Calu3 (cell line): ENCODE measurements at regions not wholly inside any gene's neighbourhood (a gene's known extent, or its start where the extent isn't known, plus 50 kb on each side); places are given as distances from the start of the nearest gene placed in this dataset.

Source experiments
- BruUV-seq: library from RNA; stranded (reverse); fragments of 400-500 nt; replicated peaks from 2 replicates; lab custom pipeline; 2021; lab: Mats Ljungman, UMichigan
- CTCF ChIA-PET: fragments of 300-600 bp; sonication (Branson Sonifier 250); formaldehyde crosslinking; loops from one replicate; lab custom pipeline; 2022; ENCODE audit warnings: antibody characterized with exemption; lab: Charles Lee
- DNase-seq: peaks from one replicate; pipeline ENCODE4 v3.0.0; 2022
- H3K27ac Mint-ChIP-seq: one replicate; pipeline ENCODE4 v1.8.0; 2022; ENCODE audit warnings: mixed read lengths; ENCODE audit not compliant: unreplicated experiment
- H3K27me3 Mint-ChIP-seq: one replicate; pipeline ENCODE4 v1.8.0; 2022; ENCODE audit warnings: mixed read lengths; ENCODE audit not compliant: unreplicated experiment
- H3K36me3 Mint-ChIP-seq: one replicate; pipeline ENCODE4 v1.8.0; 2022; ENCODE audit warnings: mild to moderate bottlenecking, moderate library complexity, mixed read lengths; ENCODE audit not compliant: insufficient read depth, unreplicated experiment
- H3K4me1 Mint-ChIP-seq: one replicate; pipeline ENCODE4 v1.8.0; 2022; ENCODE audit warnings: mild to moderate bottlenecking, low read depth, mixed read lengths; ENCODE audit not compliant: unreplicated experiment
- H3K4me3 Mint-ChIP-seq: one replicate; pipeline ENCODE4 v1.8.0; 2022; ENCODE audit warnings: mild to moderate bottlenecking, low read depth, moderate library complexity, mixed read lengths; ENCODE audit not compliant: unreplicated experiment
- H3K9me3 Mint-ChIP-seq: one replicate; pipeline ENCODE4 v1.8.0; 2022; ENCODE audit warnings: low read depth, mixed read lengths; ENCODE audit not compliant: unreplicated experiment
- CTCF ChIP-seq: fragments of 200-600 bp; IDR thresholded peaks from one replicate; pipeline ENCODE4 v1.8.0; 2022; ENCODE audit warnings: antibody characterized with exemption; ENCODE audit not compliant: unreplicated experiment
- intact Hi-C: fragments of 100-400 bp; cut with micrococcal nuclease; formaldehyde crosslinking; loops from one replicate; pipeline ENCODE4 v1.10.0; 2022; ENCODE audit not compliant: unreplicated experiment

- no peaks in the 10 kb centered on the region for H3K27me3 Mint-ChIP-seq
These were observed 225.0 kb downstream of the SDHAF3 start for GRCh38 chr7:97342512-97342911.

DNA sequence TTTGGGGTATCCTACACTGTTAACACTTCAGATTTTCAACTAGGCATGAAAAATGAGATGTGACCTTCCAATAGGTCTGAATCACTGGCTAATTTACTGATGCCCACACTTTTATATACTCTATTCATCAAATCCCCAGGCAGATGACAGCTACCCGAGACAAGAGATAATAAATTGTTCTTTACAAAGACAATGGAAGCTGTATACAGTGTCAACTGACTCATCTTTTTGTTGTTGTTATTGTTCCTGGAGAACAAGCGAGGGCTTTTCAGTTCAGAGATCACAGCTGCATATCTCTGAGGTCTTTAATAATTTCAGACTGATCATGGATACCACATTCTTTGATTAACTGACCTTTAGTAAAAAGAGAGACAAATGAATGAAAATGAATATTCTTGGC is 228.9 kb downstream of the SDHAF3 start:
- Mint-ChIP-seq H3K36me3 (no peaks in the 10 kb centered on the region), H3K27me3 (no peaks in the 10 kb centered on the region), H3K9me3 (peaks cover 2% of the 10 kb centered on the region), H3K27ac (no peak overlapping the region), H3K4me3 (no peak overlapping the region), H3K4me1 (no peaks in the 10 kb centered on the region)
- DNase-seq: no peak
- no TSS peak for BruUV-seq
- intact Hi-C loops: no loop called here
- no peak for TF ChIP-seq CTCF
- CTCF ChIA-PET: no interaction called here

More at GRCh38 chr7:97342512-97342911, 225.0 kb downstream of the SDHAF3 start:
- no peak for DNase-seq
- TF ChIP-seq CTCF: no peak
- H3K9me3 Mint-ChIP-seq: no peaks in the 10 kb centered on the region
- H3K4me1 Mint-ChIP-seq: no peaks in the 10 kb centered on the region
- CTCF ChIA-PET: no interaction called here
- BruUV-seq: no TSS peak
- intact Hi-C loops: no loop called here
- no peak overlapping the region for H3K4me3 Mint-ChIP-seq
- no peaks in the 10 kb centered on the region for H3K36me3 Mint-ChIP-seq
- no peak overlapping the region for H3K27ac Mint-ChIP-seq

- no TSS peak for BruUV-seq
- intact Hi-C loops: no loop called here
- CTCF ChIA-PET: no interaction called here
- Mint-ChIP-seq H3K4me3 (no peak overlapping the region), H3K4me1 (no peaks in the 10 kb centered on the region), H3K27ac (no peak overlapping the region), H3K36me3 (no peaks in the 10 kb centered on the region), H3K9me3 (peaks cover 2% of the 10 kb centered on the region), H3K27me3 (no peaks in the 10 kb centered on the region)
- no peak for DNase-seq
- TF ChIP-seq CTCF: no peak
These were observed 234.0 kb downstream of the SDHAF3 start for GRCh38 chr7:97351488-97351887.

- intact Hi-C loops: no loop called here
- CTCF ChIA-PET: no interaction called here
- no peak for DNase-seq
- Mint-ChIP-seq H3K4me3 (no peak overlapping the region), H3K27me3 (no peaks in the 10 kb centered on the region), H3K4me1 (no peaks in the 10 kb centered on the region), H3K9me3 (no peaks in the 10 kb centered on the region), H3K36me3 (no peaks in the 10 kb centered on the region), H3K27ac (no peak overlapping the region)
- no peak for TF ChIP-seq CTCF
- no TSS peak for BruUV-seq
These were observed 240.0 kb downstream of the SDHAF3 start for GRCh38 chr7:97357459-97357858.
